ENCODE measurements at regions not wholly inside any gene's neighbourhood (a gene's known extent, or its start where the extent isn't known, plus 50 kb on each side); places are given as distances from the start of the nearest gene placed in this dataset.

DNA sequence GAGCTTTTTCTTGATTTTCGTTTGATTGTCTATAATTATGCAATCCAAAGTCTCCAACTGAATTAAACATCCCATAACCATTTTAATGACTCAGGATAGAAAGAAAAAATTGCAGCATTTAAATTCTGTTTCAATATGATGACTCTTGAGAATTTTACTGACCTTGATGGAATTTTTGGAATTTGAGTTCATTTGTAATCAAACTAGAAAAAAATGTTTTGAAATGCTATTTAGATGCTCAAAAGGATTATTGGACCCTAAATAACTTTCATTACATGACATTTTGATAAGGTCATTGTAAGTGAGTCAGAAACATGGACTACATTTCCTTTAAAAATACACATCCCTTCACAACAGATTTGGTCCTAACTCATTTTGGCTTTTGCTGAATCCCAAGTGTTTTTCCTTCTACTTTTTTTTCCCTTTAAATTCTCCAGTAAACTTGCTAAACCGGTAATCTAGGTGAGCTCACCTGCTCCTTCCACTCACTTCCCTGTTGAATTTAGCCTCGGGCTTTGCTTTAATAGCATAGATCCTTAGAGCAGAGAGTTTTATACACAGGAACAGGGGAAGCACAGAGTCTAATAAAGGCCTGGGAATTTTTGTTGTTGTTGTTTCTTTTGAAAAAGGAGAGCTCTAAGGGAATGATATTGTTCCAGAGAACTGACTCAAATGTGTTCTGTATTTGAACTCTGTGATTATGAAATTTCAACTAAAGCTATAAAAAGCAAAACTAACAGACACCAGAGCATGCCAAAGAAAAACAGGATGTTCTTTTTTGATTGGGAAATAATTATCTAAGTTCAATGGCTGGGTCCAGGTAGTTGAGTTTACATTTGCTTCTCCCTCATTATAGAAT lies 1088.2 kb upstream of the CITED2 start:
- intact Hi-C loops (cut with DNase I; ENCODE audit: low total_unique reads), result no loop called here
- no peaks in the 10 kb centered on the region for H3K4me1 ChIP-seq
- H3K27me3 ChIP-seq, result no peaks in the 10 kb centered on the region
- TF ChIP-seq CTCF (IDR thresholded peaks at IDR 0.05) (no peak), POLR2A (IDR thresholded peaks at IDR 0.05) (no peak)
- no peaks in the 10 kb centered on the region for H3K9me3 ChIP-seq
- H3K36me3 ChIP-seq (ENCODE audit: low read depth, missing control alignments), result no peaks in the 10 kb centered on the region
- DNase-seq, result no peak
- H3K27ac ChIP-seq, result peak overlapping the region in 1 of 2 donors; percentile 76
- no peak overlapping the region for H3K4me3 ChIP-seq
- 31 to 45% methylated on average over 3 of the region's 3 CpGs for WGBS, 2 donors

DNA sequence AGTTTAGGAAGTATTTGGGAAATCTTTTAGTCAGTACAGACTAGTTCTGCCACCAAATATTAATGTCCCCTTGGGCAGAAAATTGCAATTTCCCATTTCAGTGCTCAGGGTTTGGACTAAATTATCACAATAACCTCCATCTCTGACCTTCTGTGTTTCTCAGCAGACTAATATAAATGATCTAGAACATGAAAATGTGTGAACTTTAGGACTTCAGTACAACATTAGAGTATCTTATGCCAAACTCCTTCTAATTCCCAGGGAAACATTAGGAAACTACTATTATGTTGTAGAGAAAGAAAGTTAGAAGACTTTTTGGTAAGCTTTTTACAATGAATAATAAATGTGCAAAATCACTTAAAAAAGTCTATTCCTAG lies 1087.6 kb upstream of the CITED2 start:
- H3K4me3 ChIP-seq, result no peak overlapping the region

DNA sequence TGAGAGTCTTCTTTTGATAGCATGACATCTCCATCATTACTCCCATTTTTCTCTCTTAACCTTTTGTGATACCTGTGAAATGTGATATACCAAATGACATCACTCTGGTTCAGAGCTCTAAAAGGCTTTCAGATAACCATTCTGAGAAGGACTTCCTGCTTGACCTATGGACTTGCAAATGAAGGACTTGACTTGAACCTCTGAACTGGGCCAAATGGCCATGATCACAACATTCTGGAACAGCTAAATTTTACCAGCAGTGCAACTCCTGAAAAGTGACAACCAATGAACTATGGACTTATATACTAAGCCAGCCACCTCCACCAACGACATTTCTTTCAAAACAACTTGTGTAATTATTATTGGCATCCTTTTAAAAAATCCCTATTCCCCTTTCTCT lies 1085.8 kb upstream of the CITED2 start:
- Histone ChIP-seq H3K27me3 (no peaks in the 10 kb centered on the region), H3K4me1 (no peaks in the 10 kb centered on the region), H3K27ac (no peak overlapping the region), H3K36me3 (ENCODE audit: low read depth, missing control alignments) (no peaks in the 10 kb centered on the region), H3K4me3 (no peak overlapping the region), H3K9me3 (no peaks in the 10 kb centered on the region)
- no peak for DNase-seq
- 84 to 94% methylated on average over 1 of the region's 1 CpG for WGBS, 2 donors
- intact Hi-C loops (cut with DNase I; ENCODE audit: low total_unique reads), result no loop called here
- TF ChIP-seq CTCF (IDR thresholded peaks at IDR 0.05) (no peak), POLR2A (IDR thresholded peaks at IDR 0.05) (no peak)

More for the DNA sequence above, 1087.6 kb upstream of the CITED2 start:
- intact Hi-C loops (cut with DNase I; ENCODE audit: low total_unique reads), result no loop called here
- Histone ChIP-seq H3K9me3 (no peaks in the 10 kb centered on the region), H3K4me1 (no peaks in the 10 kb centered on the region), H3K27me3 (no peaks in the 10 kb centered on the region), H3K36me3 (ENCODE audit: low read depth, missing control alignments) (no peaks in the 10 kb centered on the region), H3K27ac (peak overlapping the region in 1 of 2 donors; percentile 76)
- TF ChIP-seq CTCF (IDR thresholded peaks at IDR 0.05) (no peak), POLR2A (IDR thresholded peaks at IDR 0.05) (no peak)
- DNase-seq, result no peak

GRCh38 chr6:140459209-140459608 lies 1084.8 kb upstream of the CITED2 start:
- intact Hi-C loops (cut with DNase I; ENCODE audit: low total_unique reads), result no loop called here
- no peak for TF ChIP-seq CTCF (IDR thresholded peaks at IDR 0.05)
- TF ChIP-seq POLR2A (IDR thresholded peaks at IDR 0.05), result no peak
- no peaks in the 10 kb centered on the region for H3K4me1 ChIP-seq
- no peaks in the 10 kb centered on the region for H3K9me3 ChIP-seq
- no peak overlapping the region for H3K4me3 ChIP-seq
- no peak overlapping the region for H3K27ac ChIP-seq
- no peaks in the 10 kb centered on the region for H3K36me3 ChIP-seq (ENCODE audit: low read depth, missing control alignments)
- H3K27me3 ChIP-seq, result no peaks in the 10 kb centered on the region
- 94 to 97% methylated on average over 2 of the region's 2 CpGs for WGBS, 2 donors
- no peak for DNase-seq

DNA sequence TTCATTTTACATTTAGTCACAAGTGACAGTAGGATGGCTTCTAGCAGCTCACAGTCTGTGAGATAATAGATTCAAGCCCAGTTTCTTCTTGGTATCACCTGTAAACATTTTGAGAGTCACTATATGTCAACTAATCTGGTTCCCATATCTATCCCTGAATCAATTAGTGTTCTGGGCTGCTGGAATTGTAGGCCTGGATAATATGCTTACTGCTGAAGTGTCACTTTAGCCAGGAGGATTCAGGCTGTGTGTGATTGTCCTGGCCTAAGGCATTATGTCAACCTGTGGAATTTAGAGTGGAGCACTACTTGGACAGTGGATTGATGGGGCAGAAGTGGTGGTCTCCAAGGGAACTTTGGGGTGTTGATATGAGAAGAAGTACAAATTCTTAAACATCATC lies 1071.8 kb upstream of the CITED2 start:
- no peak for DNase-seq

More for the DNA sequence above, 1071.8 kb upstream of the CITED2 start:
- Histone ChIP-seq H3K9me3 (no peaks in the 10 kb centered on the region), H3K4me1 (no peaks in the 10 kb centered on the region), H3K36me3 (ENCODE audit: low read depth, missing control alignments) (no peaks in the 10 kb centered on the region), H3K27me3 (no peaks in the 10 kb centered on the region), H3K27ac (no peak overlapping the region), H3K4me3 (no peak overlapping the region)
- no peak for TF ChIP-seq CTCF (IDR thresholded peaks at IDR 0.05)
- no peak for TF ChIP-seq POLR2A (IDR thresholded peaks at IDR 0.05)
- intact Hi-C loops (cut with DNase I; ENCODE audit: low total_unique reads), result no loop called here
